ENCODE measurements at regions not wholly inside any gene's neighbourhood (a gene's known extent, or its start where the extent isn't known, plus 50 kb on each side); places are given as distances from the start of the nearest gene placed in this dataset.

DNA sequence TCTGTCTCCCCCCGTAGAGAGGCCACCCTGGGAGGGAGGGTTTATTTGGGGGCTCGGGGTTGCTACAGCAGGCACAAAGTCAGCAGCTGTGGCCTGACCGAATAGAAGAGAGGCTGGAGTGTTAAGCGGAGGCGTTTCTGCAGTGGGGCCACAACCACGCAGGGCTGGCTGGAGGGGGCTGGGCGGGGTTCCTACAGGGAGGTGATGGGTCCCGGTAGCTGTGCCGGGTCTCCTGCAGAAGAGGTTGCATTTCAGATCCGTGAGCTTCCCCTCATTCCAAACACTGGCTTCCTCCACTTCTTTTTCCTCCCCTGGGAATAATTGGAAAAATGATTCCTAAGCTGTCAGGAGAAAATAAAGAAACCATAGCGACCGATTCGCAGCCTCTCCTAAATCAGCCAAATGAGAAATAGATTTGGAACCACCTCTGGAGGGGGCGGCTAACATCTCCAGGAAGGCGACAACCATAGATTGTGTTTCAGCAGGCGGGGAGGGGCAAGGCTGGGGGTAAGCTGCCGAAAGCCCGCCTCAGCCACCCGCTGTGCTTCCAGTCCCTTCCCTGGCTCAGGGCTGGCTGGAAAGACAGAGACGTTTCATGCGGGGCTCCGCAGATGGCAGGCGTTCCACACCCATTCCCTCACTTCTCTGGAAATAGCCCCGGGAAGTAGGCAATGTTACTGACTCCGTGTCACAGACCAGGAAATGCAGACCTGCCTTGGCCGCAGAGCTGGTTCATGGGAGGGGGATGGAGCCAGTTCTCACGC lies 85.6 kb upstream of the TAF1B start:
- H3K9me3 ChIP-seq, result no peaks in the 10 kb centered on the region
- no peak for TF ChIP-seq POLR2A (IDR thresholded peaks at IDR 0.05)
- TF ChIP-seq, protein P1, sequence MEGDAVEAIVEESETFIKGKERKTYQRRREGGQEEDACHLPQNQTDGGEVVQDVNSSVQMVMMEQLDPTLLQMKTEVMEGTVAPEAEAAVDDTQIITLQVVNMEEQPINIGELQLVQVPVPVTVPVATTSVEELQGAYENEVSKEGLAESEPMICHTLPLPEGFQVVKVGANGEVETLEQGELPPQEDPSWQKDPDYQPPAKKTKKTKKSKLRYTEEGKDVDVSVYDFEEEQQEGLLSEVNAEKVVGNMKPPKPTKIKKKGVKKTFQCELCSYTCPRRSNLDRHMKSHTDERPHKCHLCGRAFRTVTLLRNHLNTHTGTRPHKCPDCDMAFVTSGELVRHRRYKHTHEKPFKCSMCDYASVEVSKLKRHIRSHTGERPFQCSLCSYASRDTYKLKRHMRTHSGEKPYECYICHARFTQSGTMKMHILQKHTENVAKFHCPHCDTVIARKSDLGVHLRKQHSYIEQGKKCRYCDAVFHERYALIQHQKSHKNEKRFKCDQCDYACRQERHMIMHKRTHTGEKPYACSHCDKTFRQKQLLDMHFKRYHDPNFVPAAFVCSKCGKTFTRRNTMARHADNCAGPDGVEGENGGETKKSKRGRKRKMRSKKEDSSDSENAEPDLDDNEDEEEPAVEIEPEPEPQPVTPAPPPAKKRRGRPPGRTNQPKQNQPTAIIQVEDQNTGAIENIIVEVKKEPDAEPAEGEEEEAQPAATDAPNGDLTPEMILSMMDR (IDR thresholded peaks at IDR 0.05), result no peak
- no peak for DNase-seq
- H3K27ac ChIP-seq, result no peak overlapping the region
- no peaks in the 10 kb centered on the region for H3K36me3 ChIP-seq
- peak overlapping the region in 1 of 2 donors; percentile 28 for H3K4me3 ChIP-seq
- H3K27me3 ChIP-seq, result no peaks in the 10 kb centered on the region
- H3K4me1 ChIP-seq, result no peaks in the 10 kb centered on the region
- intact Hi-C loops (cut with DNase I; ENCODE audit: low total_unique reads), result no loop called here

DNA sequence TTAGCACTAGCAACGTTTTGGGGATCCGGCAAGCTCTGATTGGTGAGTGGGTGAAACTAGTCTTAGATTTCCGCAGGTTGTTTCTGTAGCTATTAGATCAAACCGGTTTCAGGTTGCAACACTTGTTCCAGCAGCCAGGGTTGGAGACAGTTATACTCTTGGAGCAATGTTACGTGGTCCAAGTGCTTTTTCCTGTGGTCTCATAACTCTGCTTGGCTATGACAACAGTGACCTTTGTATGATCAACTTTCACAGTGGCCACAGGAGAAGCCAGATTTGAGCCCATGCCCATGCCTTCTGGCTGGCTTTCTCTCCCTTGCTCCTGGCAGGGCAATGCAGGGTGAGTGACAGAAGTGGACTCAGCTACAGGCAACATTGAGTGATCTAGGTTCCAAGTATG lies 84.5 kb upstream of the TAF1B start:
- intact Hi-C loops (cut with DNase I; ENCODE audit: low total_unique reads), result no loop called here
- no peaks in the 10 kb centered on the region for H3K36me3 ChIP-seq
- H3K9me3 ChIP-seq, result no peaks in the 10 kb centered on the region
- DNase-seq, result no peak
- no peaks in the 10 kb centered on the region for H3K27me3 ChIP-seq
- H3K4me1 ChIP-seq, result no peaks in the 10 kb centered on the region
- no peak overlapping the region for H3K27ac ChIP-seq
- TF ChIP-seq, protein P1 (IDR thresholded peaks at IDR 0.05), result no peak
- no peak for TF ChIP-seq POLR2A (IDR thresholded peaks at IDR 0.05)
- no peak overlapping the region for H3K4me3 ChIP-seq

DNA sequence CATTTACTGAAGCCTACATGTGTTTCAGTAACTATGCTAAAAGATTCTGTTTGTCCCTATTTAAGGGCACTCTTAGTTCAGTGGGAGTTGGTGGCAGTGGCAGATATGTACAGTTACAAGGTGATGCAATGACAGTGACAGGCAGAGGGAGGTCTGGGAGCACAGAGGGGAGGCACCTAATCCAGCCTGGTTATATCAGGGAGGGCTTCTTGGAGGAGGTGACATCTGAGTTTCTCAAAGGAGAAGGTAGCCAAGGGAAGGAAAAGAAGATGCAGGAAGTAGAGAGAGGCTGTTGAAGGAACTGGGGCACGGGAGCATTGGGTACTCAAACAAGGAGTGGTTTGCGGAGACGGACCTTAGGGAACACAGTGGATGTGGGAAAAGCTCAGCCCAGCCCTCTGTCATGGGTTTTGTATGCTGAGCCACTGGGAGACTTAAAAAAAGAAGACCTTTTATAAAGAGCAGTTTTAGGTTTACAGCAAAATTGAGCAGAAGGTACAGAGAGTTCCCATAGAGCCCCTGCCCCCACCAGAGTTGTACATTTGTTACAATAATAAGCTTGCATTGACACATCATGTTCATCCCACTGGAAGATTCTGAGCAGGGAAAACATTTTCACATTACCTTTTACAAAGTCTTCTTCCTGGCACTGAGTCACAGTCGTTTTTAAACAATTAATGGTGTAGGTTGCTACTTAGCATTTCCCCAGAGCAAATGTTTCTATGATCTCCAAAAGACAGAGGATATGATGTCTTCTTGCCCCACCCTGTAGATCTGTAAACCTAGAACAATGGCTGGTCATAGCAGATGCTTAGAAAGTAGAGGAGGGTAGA lies 83.0 kb upstream of the TAF1B start:
- no peaks in the 10 kb centered on the region for H3K4me1 ChIP-seq
- no peaks in the 10 kb centered on the region for H3K27me3 ChIP-seq
- no peak for DNase-seq
- TF ChIP-seq, protein P1 (IDR thresholded peaks at IDR 0.05), result no peak
- TF ChIP-seq POLR2A (IDR thresholded peaks at IDR 0.05), result no peak
- no peaks in the 10 kb centered on the region for H3K9me3 ChIP-seq
- H3K27ac ChIP-seq, result no peak overlapping the region
- no peaks in the 10 kb centered on the region for H3K36me3 ChIP-seq
- intact Hi-C loops (cut with DNase I; ENCODE audit: low total_unique reads), result no loop called here
- H3K4me3 ChIP-seq, result no peak overlapping the region

DNA sequence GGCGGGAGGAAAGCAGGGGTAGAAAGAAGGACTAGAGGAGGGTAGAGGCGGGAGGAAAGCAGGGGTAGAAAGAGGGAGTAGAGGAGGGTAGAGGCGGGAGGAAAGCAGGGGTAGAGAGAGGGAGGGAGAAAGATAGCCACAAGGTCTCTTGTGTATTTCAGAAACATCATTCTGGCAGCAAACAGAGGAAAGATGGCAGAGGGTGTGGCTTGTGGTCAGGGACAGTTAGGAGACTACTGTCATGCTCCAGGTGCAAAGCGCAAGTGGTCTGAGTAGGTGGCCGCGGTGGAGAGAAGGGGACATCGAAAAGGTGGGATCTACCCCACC lies 82.4 kb upstream of the TAF1B start:
- no peaks in the 10 kb centered on the region for H3K9me3 ChIP-seq
- no peak for DNase-seq
- no peak for TF ChIP-seq POLR2A (IDR thresholded peaks at IDR 0.05)
- TF ChIP-seq, protein P1 (IDR thresholded peaks at IDR 0.05), result no peak
- intact Hi-C loops (cut with DNase I; ENCODE audit: low total_unique reads), result no loop called here
- H3K27me3 ChIP-seq, result no peaks in the 10 kb centered on the region
- H3K36me3 ChIP-seq, result no peaks in the 10 kb centered on the region
- no peak overlapping the region for H3K4me3 ChIP-seq
- H3K4me1 ChIP-seq, result no peaks in the 10 kb centered on the region
- no peak overlapping the region for H3K27ac ChIP-seq

DNA sequence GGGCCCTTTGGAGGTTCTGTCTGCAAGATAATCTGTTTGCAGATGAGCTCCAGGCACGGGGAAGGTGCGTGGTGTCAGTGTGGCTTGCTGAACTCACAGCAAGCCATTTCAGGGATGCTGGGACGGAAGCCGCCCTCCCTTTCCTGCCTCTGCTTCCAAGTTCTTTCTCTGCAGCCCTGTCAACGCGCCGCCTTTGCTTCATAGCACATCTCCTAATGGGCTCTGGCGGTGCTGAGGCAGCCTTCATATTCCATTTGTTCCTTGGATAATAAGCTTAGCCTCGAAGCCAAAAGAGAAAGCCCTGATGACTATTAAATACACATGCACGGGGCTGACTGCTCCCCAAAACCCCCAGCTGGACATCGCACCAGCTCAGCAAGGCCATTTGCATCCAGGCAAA lies 81.7 kb upstream of the TAF1B start:
- H3K27ac ChIP-seq, result peak overlapping the region in 1 of 2 donors; percentile 15
- DNase-seq, result no peak
- H3K4me1 ChIP-seq, result no peaks in the 10 kb centered on the region
- no peaks in the 10 kb centered on the region for H3K27me3 ChIP-seq
- intact Hi-C loops (cut with DNase I; ENCODE audit: low total_unique reads), result no loop called here
- no peak overlapping the region for H3K4me3 ChIP-seq
- H3K36me3 ChIP-seq, result no peaks in the 10 kb centered on the region
- H3K9me3 ChIP-seq, result no peaks in the 10 kb centered on the region
- TF ChIP-seq POLR2A (IDR thresholded peaks at IDR 0.05), result no peak
